ENCODE measurements at regions not wholly inside any gene's neighbourhood (a gene's known extent, or its start where the extent isn't known, plus 50 kb on each side); places are given as distances from the start of the nearest gene placed in this dataset.

GRCh38 chr2:493228-493627 is 184.0 kb downstream of the TMEM18 start:
- no peak overlapping the region for H3K4me2 ChIP-seq (ENCODE audit: low read length)
- no TSS peak for BruUV-seq (replicated peaks)
- H3K9me3 ChIP-seq (ENCODE audit: control insufficient read depth in 1 of 2, insufficient read depth in 1 of 2, low read depth in 1 of 2, low read length in 2 of 2), result no peaks in the 10 kb centered on the region
- intact Hi-C loops (cut with micrococcal nuclease), result no loop called here
- H3K9ac ChIP-seq (ENCODE audit: low read length), result no peak overlapping the region
- H3K36me3 ChIP-seq (ENCODE audit: control insufficient read depth in 1 of 2, insufficient read depth in 2 of 2, low read length in 2 of 2), result no peaks in the 10 kb centered on the region
- TF ChIP-seq CEBPB (IDR thresholded peaks at IDR 0.05; ENCODE audit: low read depth), result no peak
- TF ChIP-seq EZH2phosphoT487 (IDR thresholded peaks at IDR 0.05; ENCODE audit: borderline replicate concordance), result no peak
- H3K4me3 ChIP-seq (replicated peaks in 1 of 2; ENCODE audit: low read depth in 1 of 2, low read length in 2 of 2), result no peak overlapping the region
- DNase-seq (ENCODE audit: low read depth, low spot score), result no peak
- 0 out of 2 replicates have a peak, but pooled peaks cover 3% of the 10 kb centered on the region for H3K27me3 ChIP-seq (ENCODE audit: insufficient read depth, low read length)
- no peak for ATAC-seq
- H4K20me1 ChIP-seq (ENCODE audit: insufficient read depth), result no peaks in the 10 kb centered on the region
- POLR2A ChIA-PET, result no interaction called here
- no peak overlapping the region for H2AFZ ChIP-seq (ENCODE audit: low read depth, low read length, poor library complexity, severe bottlenecking)
- no peaks in the 10 kb centered on the region for H3K79me2 ChIP-seq (ENCODE audit: insufficient read depth, low read length)
- CTCF ChIA-PET, result no interaction called here
- H3K9me2 ChIP-seq (ENCODE audit: insufficient read depth), result no peaks in the 10 kb centered on the region
- RAD21 ChIA-PET (ENCODE audit: low non-redundant PET in 1 of 2, low total read pairs in 2 of 2, uncharacterized antibody in 2 of 2, unreplicated experiment in 2 of 2), result no interaction called here
- H3K4me1 ChIP-seq (ENCODE audit: control insufficient read depth in 1 of 2, insufficient read depth in 2 of 2, low read length in 2 of 2), result no peaks in the 10 kb centered on the region
- no peak overlapping the region for H3K27ac ChIP-seq (ENCODE audit: low read depth, low read length)

- Histone ChIP-seq H3K27ac (ENCODE audit: low read depth, low read length) (no peak overlapping the region), H3K4me1 (ENCODE audit: control insufficient read depth in 1 of 2, insufficient read depth in 2 of 2, low read length in 2 of 2) (no peaks in the 10 kb centered on the region), H4K20me1 (ENCODE audit: insufficient read depth) (no peaks in the 10 kb centered on the region), H3K9me3 (ENCODE audit: control insufficient read depth in 1 of 2, insufficient read depth in 1 of 2, low read depth in 1 of 2, low read length in 2 of 2) (no peaks in the 10 kb centered on the region), H3K4me3 (replicated peaks in 1 of 2; ENCODE audit: low read depth in 1 of 2, low read length in 2 of 2) (no peak overlapping the region), H3K27me3 (ENCODE audit: insufficient read depth, low read length) (0 out of 2 replicates have a peak, but pooled peaks cover 3% of the 10 kb centered on the region), H2AFZ (ENCODE audit: low read depth, low read length, poor library complexity, severe bottlenecking) (no peak overlapping the region), H3K9ac (ENCODE audit: low read length) (no peak overlapping the region), H3K36me3 (ENCODE audit: control insufficient read depth in 1 of 2, insufficient read depth in 2 of 2, low read length in 2 of 2) (no peaks in the 10 kb centered on the region), H3K4me2 (ENCODE audit: low read length) (no peak overlapping the region), H3K9me2 (ENCODE audit: insufficient read depth) (no peaks in the 10 kb centered on the region), H3K79me2 (ENCODE audit: insufficient read depth, low read length) (no peaks in the 10 kb centered on the region)
- TF ChIP-seq CEBPB (IDR thresholded peaks at IDR 0.05; ENCODE audit: low read depth) (no peak), RAD21 (IDR thresholded peaks at IDR 0.05; ENCODE audit: low read depth) (no peak), EZH2 (IDR thresholded peaks at IDR 0.05) (no peak), ELF1 (IDR thresholded peaks at IDR 0.05; ENCODE audit: borderline replicate concordance, low read depth) (no peak)
- DNase-seq (ENCODE audit: low read depth, low spot score), result no peak
- ChIA-PET POLR2A (no interaction called here), RAD21 (ENCODE audit: low non-redundant PET in 1 of 2, low total read pairs in 2 of 2, uncharacterized antibody in 2 of 2, unreplicated experiment in 2 of 2) (no interaction called here), CTCF (no interaction called here)
- ATAC-seq, result no peak
- intact Hi-C loops (cut with micrococcal nuclease), result no loop called here
- no TSS peak for BruUV-seq (replicated peaks)
These were observed 185.0 kb downstream of the TMEM18 start for GRCh38 chr2:492178-492577.

Measured in HCT116 (cell line).